H9 (cell line): ENCODE measurements at regions not wholly inside any gene's neighbourhood (a gene's known extent, or its start where the extent isn't known, plus 50 kb on each side); places are given as distances from the start of the nearest gene placed in this dataset.

Source experiments
- DNase-seq: peaks from one replicate; pipeline ENCODE4 v3.0.0-alpha.2; 2017
- H2AFZ ChIP-seq: one replicate; pipeline ENCODE4 v1.6.1; 2013; ENCODE audit warnings: mild to moderate bottlenecking, low read length, control low read depth, moderate library complexity
- H2AK5ac ChIP-seq: 2 replicates; pipeline ENCODE4 v1.6.1; 2013; ENCODE audit warnings: low read length, control low read depth, mixed read lengths; ENCODE audit not compliant: insufficient read length
- H2BK120ac ChIP-seq: one replicate; pipeline ENCODE4 v1.6.1; 2013; ENCODE audit warnings: low read depth, mild to moderate bottlenecking, low read length, control low read depth, inconsistent platforms; ENCODE audit not compliant: poor library complexity, severe bottlenecking
- H2BK12ac ChIP-seq: 2 replicates; pipeline ENCODE4 v1.6.1; 2013; ENCODE audit warnings: low read length, control low read depth, mixed read lengths, low read depth; ENCODE audit not compliant: insufficient read length
- H2BK15ac ChIP-seq: 2 replicates; pipeline ENCODE4 v1.6.1; 2013; ENCODE audit warnings: low read depth, low read length, control low read depth
- H2BK20ac ChIP-seq: one replicate; pipeline ENCODE4 v1.6.1; 2013; ENCODE audit warnings: low read depth, mild to moderate bottlenecking, low read length, control low read depth, inconsistent platforms; ENCODE audit not compliant: poor library complexity, severe bottlenecking
- H2BK5ac ChIP-seq: 2 replicates; pipeline ENCODE4 v1.6.1; 2013; ENCODE audit warnings: low read length, control low read depth, mixed read lengths; ENCODE audit not compliant: insufficient read length
- H3K14ac ChIP-seq: 2 replicates; pipeline ENCODE4 v1.6.1; 2013; ENCODE audit warnings: low read length, control low read depth; ENCODE audit not compliant: insufficient read depth
- H3K18ac ChIP-seq: 2 replicates; pipeline ENCODE4 v1.6.1; 2013; ENCODE audit warnings: low read depth, mild to moderate bottlenecking, mixed read lengths, low read length, control low read depth; ENCODE audit not compliant: insufficient read length
- H3K23ac ChIP-seq: 2 replicates; pipeline ENCODE4 v1.6.1; 2013; ENCODE audit warnings: low read length, control low read depth, mixed read lengths, low read depth; ENCODE audit not compliant: insufficient read length
- H3K23me2 ChIP-seq: 2 replicates; pipeline ENCODE4 v1.6.1; 2013; ENCODE audit warnings: low read depth, mild to moderate bottlenecking, mixed read lengths, low read length, control low read depth; ENCODE audit not compliant: insufficient read length, poor library complexity, severe bottlenecking
- H3K27ac ChIP-seq: 2 replicates; pipeline ENCODE4 v1.5.1; 2013; ENCODE audit warnings: low read length, control low read depth, mixed read lengths, low read depth; ENCODE audit not compliant: insufficient read length
- H3K27me3 ChIP-seq: 2 replicates; pipeline ENCODE4 v1.6.1; 2013; ENCODE audit warnings: low read length, control low read depth, inconsistent platforms; ENCODE audit not compliant: insufficient read depth
- H3K4ac ChIP-seq: 2 replicates; pipeline ENCODE4 v1.6.1; 2013; ENCODE audit warnings: low read depth, mild to moderate bottlenecking, control low read depth, inconsistent platforms, low read length, moderate library complexity
- H3K4me1 ChIP-seq: 2 replicates; pipeline ENCODE4 v1.6.1; 2013; ENCODE audit warnings: low read length, control low read depth, inconsistent platforms; ENCODE audit not compliant: insufficient read depth
- H3K4me2 ChIP-seq: 2 replicates; pipeline ENCODE4 v1.6.1; 2013; ENCODE audit warnings: low read length, control low read depth, mixed read lengths; ENCODE audit not compliant: insufficient read length, insufficient read depth
- H3K56ac ChIP-seq: 2 replicates; pipeline ENCODE4 v1.6.1; 2013; ENCODE audit warnings: low read depth, mild to moderate bottlenecking, mixed read lengths, low read length, control low read depth; ENCODE audit not compliant: insufficient read length
- H3K79me1 ChIP-seq: 2 replicates; pipeline ENCODE4 v1.6.1; 2013; ENCODE audit warnings: low read depth, mild to moderate bottlenecking, moderate library complexity, low read length, control low read depth, inconsistent platforms; ENCODE audit not compliant: insufficient read depth, poor library complexity, severe bottlenecking
- H3K79me2 ChIP-seq: 2 replicates; pipeline ENCODE4 v1.6.1; 2013; ENCODE audit warnings: low read length, control low read depth, inconsistent platforms; ENCODE audit not compliant: insufficient read depth
- H3K9ac ChIP-seq: 2 replicates; pipeline ENCODE4 v1.6.1; 2013; ENCODE audit warnings: low read length, control low read depth, mixed read lengths; ENCODE audit not compliant: insufficient read length; ENCODE audit errors: extremely low read depth
- H3K9me3 ChIP-seq: one replicate; pipeline ENCODE4 v1.6.1; 2013; ENCODE audit warnings: low read depth, low read length, inconsistent platforms; ENCODE audit not compliant: control insufficient read depth
- H3T11ph ChIP-seq: one replicate; pipeline ENCODE4 v1.6.1; 2013; ENCODE audit warnings: mild to moderate bottlenecking, low read length, control low read depth, inconsistent platforms
- H4K20me1 ChIP-seq: one replicate; pipeline ENCODE4 v1.6.1; 2013; ENCODE audit not compliant: control insufficient read depth, insufficient read length, insufficient read depth
- H4K5ac ChIP-seq: 2 replicates; pipeline ENCODE4 v1.6.1; 2013; ENCODE audit warnings: low read depth, mild to moderate bottlenecking, mixed read lengths, low read length, control low read depth; ENCODE audit not compliant: insufficient read length
- H4K8ac ChIP-seq: replicated peaks from 2 replicates; pipeline ENCODE4 v1.6.1; 2013; ENCODE audit warnings: low read length, control low read depth, mixed read lengths, low read depth; ENCODE audit not compliant: insufficient read length
- H4K91ac ChIP-seq: 2 replicates; pipeline ENCODE4 v1.6.1; 2013; ENCODE audit warnings: low read depth, mild to moderate bottlenecking, moderate library complexity, mixed read lengths, low read length, control low read depth; ENCODE audit not compliant: insufficient read length
- H3K27ac Mint-ChIP-seq, 3 experiments: 2 replicates in 2 of 3; 3 replicates in 1 of 3; pipeline ENCODE4 v1.8.0; 2020 to 2021; ENCODE audit warnings: mixed read lengths in 3 of 3, mild to moderate bottlenecking in 1 of 3, moderate library complexity in 1 of 3
- H3K27me3 Mint-ChIP-seq: 2 replicates; pipeline ENCODE4 v1.8.0; 2021; ENCODE audit warnings: low read depth, mild to moderate bottlenecking, moderate library complexity, mixed read lengths
- H3K36me3 Mint-ChIP-seq, 3 experiments: 2 replicates in 2 of 3; 3 replicates in 1 of 3; pipeline ENCODE4 v1.8.0; 2020 to 2021; ENCODE audit warnings: low read depth in 3 of 3, mixed read lengths in 3 of 3; ENCODE audit not compliant: insufficient read depth in 1 of 3
- H3K4me1 Mint-ChIP-seq, 2 experiments: 2 replicates each; pipeline ENCODE4 v1.8.0; 2020; ENCODE audit warnings: mixed read lengths in 2 of 2
- H3K4me3 Mint-ChIP-seq, 2 experiments: 2 replicates in 1 of 2; 3 replicates in 1 of 2; pipeline ENCODE4 v1.8.0; 2020 to 2021; ENCODE audit warnings: mild to moderate bottlenecking in 2 of 2, mixed read lengths in 2 of 2, moderate library complexity in 1 of 2
- H3K9me3 Mint-ChIP-seq, 2 experiments: 2 replicates in 1 of 2; 3 replicates in 1 of 2; pipeline ENCODE4 v1.8.0; 2020; ENCODE audit warnings: mild to moderate bottlenecking in 2 of 2, mixed read lengths in 2 of 2, moderate library complexity in 1 of 2
- WGBS: extraction: QIAGEN DNeasy Blood & Tissue Kit; methylation state at CpG from one replicate; pipeline ENCODE4 v1.1.7; 2013; ENCODE audit warnings: missing lambda C conversion rate, low lambda C conversion rate, mixed read lengths; ENCODE audit not compliant: insufficient read length; ENCODE audit errors: extremely low coverage; 5-methylcytosine and 5-hydroxymethylcytosine counted together
- TF ChIP-seq, protein P1 (sequence below): fragments of 200-600 bp; sonication (generic); conservative IDR thresholded peaks from 3 replicates; pipeline ENCODE4 v1.8.0; 2021; ENCODE audit warnings: antibody characterized with exemption, mild to moderate bottlenecking

DNA sequence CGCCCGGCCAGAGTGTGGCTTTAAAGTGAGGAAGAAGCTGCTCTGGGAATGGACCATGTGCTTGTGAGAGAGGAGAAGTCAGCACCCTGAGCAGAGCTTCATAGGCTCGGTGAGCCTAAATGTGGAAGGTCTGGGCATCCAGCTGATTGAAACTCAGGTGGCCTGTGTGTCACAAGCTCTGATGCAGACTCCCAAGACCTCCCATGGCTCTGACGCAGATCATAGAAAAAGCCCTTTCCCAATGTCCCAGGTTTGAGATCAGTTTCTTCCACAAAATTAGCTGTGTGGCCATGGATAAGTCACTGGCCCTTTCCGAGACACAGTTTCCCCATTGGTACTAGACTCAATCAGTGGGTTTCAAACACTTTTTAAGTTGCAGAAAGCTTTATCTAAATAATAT lies 180.0 kb upstream of the CCL2 start:
- no CpG with 5 or more reads among the region's 5 CpGs for WGBS
- Mint-ChIP-seq H3K27ac (no peak overlapping the region; a peak in 1 of 7 replicates), H3K27me3 (peaks cover 4% of the 10 kb centered on the region; the same call in 1 of the 2 replicates), H3K4me1 (peaks cover 20 to 23% of the 10 kb centered on the region in 2 experiments), H3K36me3 (no peaks in the 10 kb centered on the region), H3K4me3 (no peak overlapping the region), H3K9me3 (no peaks in the 10 kb centered on the region; a peak in 2 of 5 replicates)
- Histone ChIP-seq H4K20me1 (no peaks in the 10 kb centered on the region), H3K79me1 (no peaks in the 10 kb centered on the region), H2BK20ac (no peak overlapping the region), H4K91ac (no peak overlapping the region), H2BK5ac (no peak overlapping the region), H3K18ac (no peak overlapping the region), H4K5ac (no peak overlapping the region), H3K9me3 (no peaks in the 10 kb centered on the region), H3K4ac (no peak overlapping the region), H3K14ac (no peak overlapping the region), H2AK5ac (no peak overlapping the region), H2BK120ac (no peak overlapping the region), H3T11ph (no peak overlapping the region), H3K27ac (no peak overlapping the region), H3K79me2 (no peaks in the 10 kb centered on the region), H3K4me2 (no peak overlapping the region), H3K4me1 (no peaks in the 10 kb centered on the region), H2AFZ (no peak overlapping the region), H3K23me2 (no peaks in the 10 kb centered on the region), H4K8ac (no peak overlapping the region), H3K23ac (no peak overlapping the region), H2BK15ac (no peak overlapping the region), H2BK12ac (no peak overlapping the region), H3K56ac (no peak overlapping the region), H3K27me3 (no peaks in the 10 kb centered on the region), H3K9ac (no peak overlapping the region)
- DNase-seq = no peak
- TF ChIP-seq, protein P1, sequence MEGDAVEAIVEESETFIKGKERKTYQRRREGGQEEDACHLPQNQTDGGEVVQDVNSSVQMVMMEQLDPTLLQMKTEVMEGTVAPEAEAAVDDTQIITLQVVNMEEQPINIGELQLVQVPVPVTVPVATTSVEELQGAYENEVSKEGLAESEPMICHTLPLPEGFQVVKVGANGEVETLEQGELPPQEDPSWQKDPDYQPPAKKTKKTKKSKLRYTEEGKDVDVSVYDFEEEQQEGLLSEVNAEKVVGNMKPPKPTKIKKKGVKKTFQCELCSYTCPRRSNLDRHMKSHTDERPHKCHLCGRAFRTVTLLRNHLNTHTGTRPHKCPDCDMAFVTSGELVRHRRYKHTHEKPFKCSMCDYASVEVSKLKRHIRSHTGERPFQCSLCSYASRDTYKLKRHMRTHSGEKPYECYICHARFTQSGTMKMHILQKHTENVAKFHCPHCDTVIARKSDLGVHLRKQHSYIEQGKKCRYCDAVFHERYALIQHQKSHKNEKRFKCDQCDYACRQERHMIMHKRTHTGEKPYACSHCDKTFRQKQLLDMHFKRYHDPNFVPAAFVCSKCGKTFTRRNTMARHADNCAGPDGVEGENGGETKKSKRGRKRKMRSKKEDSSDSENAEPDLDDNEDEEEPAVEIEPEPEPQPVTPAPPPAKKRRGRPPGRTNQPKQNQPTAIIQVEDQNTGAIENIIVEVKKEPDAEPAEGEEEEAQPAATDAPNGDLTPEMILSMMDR = no peak
